Embryonic facial prominence (tissue), 1 donor: ENCODE measurements at regions not wholly inside any gene's neighbourhood (a gene's known extent, or its start where the extent isn't known, plus 50 kb on each side); places are given as distances from the start of the nearest gene placed in this dataset.
"Not testable (repeated sequence)": the region's sequence is repeated elsewhere in the genome, so short reads cannot be mapped to it uniquely, and the experiment has no call there.

Source experiments
- DNase-seq: peaks from one replicate; pipeline ENCODE4 v3.0.0-alpha.2; 2016; ENCODE audit errors: extremely low spot score

GRCh38 chr15:69601711-69602504 lies 149.3 kb downstream of the RPLP1 start:
- DNase-seq: no peak

GRCh38 chr15:69602921-69603320 lies 150.3 kb downstream of the RPLP1 start:
- DNase-seq: no peak

GRCh38 chr15:69603369-69604071 lies 150.9 kb downstream of the RPLP1 start:
- no peak for DNase-seq

- no peak for DNase-seq
Measured at GRCh38 chr15:69604072-69604411, 151.4 kb downstream of the RPLP1 start.

GRCh38 chr15:69606144-69606543 lies 153.5 kb downstream of the RPLP1 start:
- no peak for DNase-seq

- no peak for DNase-seq
Measured at GRCh38 chr15:69606921-69607500, 154.4 kb downstream of the RPLP1 start.

- DNase-seq: no peak
Measured at GRCh38 chr15:69608661-69609060, 156.0 kb downstream of the RPLP1 start.

GRCh38 chr15:69609176-69609575 lies 156.6 kb downstream of the RPLP1 start:
- DNase-seq: no peak

- no peak for DNase-seq
Measured at GRCh38 chr15:69609776-69610175, 157.2 kb downstream of the RPLP1 start.

GRCh38 chr15:69610277-69610676 lies 157.7 kb downstream of the RPLP1 start:
- DNase-seq: no peak

- DNase-seq: no peak
Measured at GRCh38 chr15:69610858-69611257, 158.2 kb downstream of the RPLP1 start.

- no peak for DNase-seq
Measured at GRCh38 chr15:69612112-69612511, 159.5 kb downstream of the RPLP1 start.

- DNase-seq: no peak
Measured at GRCh38 chr15:69613182-69613581, 160.6 kb downstream of the RPLP1 start.

GRCh38 chr15:69613988-69614387 lies 161.4 kb downstream of the RPLP1 start:
- DNase-seq: no peak

- DNase-seq: no peak
Measured at GRCh38 chr15:69615736-69616135, 163.1 kb downstream of the RPLP1 start.

GRCh38 chr15:69616558-69616957 lies 163.9 kb downstream of the RPLP1 start:
- no peak for DNase-seq

- DNase-seq: not testable (repeated sequence)
Measured at GRCh38 chr15:69617144-69617543, 164.5 kb downstream of the RPLP1 start.

- no peak for DNase-seq
Measured at GRCh38 chr15:69623392-69624154, 171.0 kb downstream of the RPLP1 start.

GRCh38 chr15:69624155-69624520 lies 171.5 kb downstream of the RPLP1 start:
- no peak for DNase-seq

- DNase-seq: no peak
Measured at GRCh38 chr15:69624816-69625215, 172.2 kb downstream of the RPLP1 start.

- DNase-seq: no peak
Measured at GRCh38 chr15:69625328-69625727, 172.7 kb downstream of the RPLP1 start.
